Activated CD4-positive, alpha-beta T cell treated with anti-CD3 and anti-CD28 coated beads, Interleukin-10, Interleukin-2, amounts not matched to agents 100 ng/mL and 50 ng/mL, durations not matched to agents 16 hours and 8 hours (primary cell): ENCODE measurements at regions not wholly inside any gene's neighbourhood (a gene's known extent, or its start where the extent isn't known, plus 50 kb on each side); places are given as distances from the start of the nearest gene placed in this dataset.

ENCODE experiments used
- DNase-seq: peaks from one replicate; pipeline ENCODE4 v3.0.0-alpha.2; 2020

GRCh38 chr16:86306011-86306644 is 204.2 kb upstream of the FOXF1 start:
- no peak for DNase-seq

GRCh38 chr16:86306811-86307513 is 203.4 kb upstream of the FOXF1 start:
- no peak for DNase-seq

GRCh38 chr16:86307514-86307903 is 202.8 kb upstream of the FOXF1 start:
- no peak for DNase-seq

- DNase-seq = no peak
Observed at GRCh38 chr16:86308514-86308913, 201.8 kb upstream of the FOXF1 start.

GRCh38 chr16:86313631-86314030 is 196.7 kb upstream of the FOXF1 start:
- no peak for DNase-seq

- DNase-seq = no peak
Observed at GRCh38 chr16:86314402-86315025, 195.8 kb upstream of the FOXF1 start.

- DNase-seq = no peak
Observed at GRCh38 chr16:86316967-86317812, 193.1 kb upstream of the FOXF1 start.

GRCh38 chr16:86317813-86318650 is 192.3 kb upstream of the FOXF1 start:
- DNase-seq = no peak

- no peak for DNase-seq
Observed at GRCh38 chr16:86319585-86320236, 190.6 kb upstream of the FOXF1 start.

- no peak for DNase-seq
Observed at GRCh38 chr16:86320237-86320595, 190.1 kb upstream of the FOXF1 start.

GRCh38 chr16:86321491-86321890 is 188.8 kb upstream of the FOXF1 start:
- no peak for DNase-seq

GRCh38 chr16:86322283-86322682 is 188.0 kb upstream of the FOXF1 start:
- DNase-seq = no peak

- DNase-seq = no peak
Observed at GRCh38 chr16:86322806-86323205, 187.5 kb upstream of the FOXF1 start.

- DNase-seq = no peak
Observed at GRCh38 chr16:86324320-86324719, 186.0 kb upstream of the FOXF1 start.

GRCh38 chr16:86325360-86325759 is 185.0 kb upstream of the FOXF1 start:
- no peak for DNase-seq

- no peak for DNase-seq
Observed at GRCh38 chr16:86325895-86326294, 184.4 kb upstream of the FOXF1 start.

GRCh38 chr16:86327321-86327720 is 183.0 kb upstream of the FOXF1 start:
- DNase-seq = no peak

GRCh38 chr16:86330906-86331305 is 179.4 kb upstream of the FOXF1 start:
- no peak for DNase-seq

GRCh38 chr16:86334079-86334635 is 176.2 kb upstream of the FOXF1 start:
- DNase-seq = no peak

GRCh38 chr16:86335266-86336172 is 174.8 kb upstream of the FOXF1 start:
- DNase-seq = no peak

- no peak for DNase-seq
Observed at GRCh38 chr16:86337138-86337537, 173.2 kb upstream of the FOXF1 start.
